Lung (tissue), 11 donors: ENCODE measurements at regions not wholly inside any gene's neighbourhood (a gene's known extent, or its start where the extent isn't known, plus 50 kb on each side); places are given as distances from the start of the nearest gene placed in this dataset.

Experiments
- ATAC-seq: fragments of 200-7000 bp; cut with Tn5 transposase; one replicate; pipeline ENCODE4 v1.9.1; 2020; ENCODE audit warnings: moderate number of reproducible peaks; ENCODE audit not compliant: insufficient read depth, low FRiP score
- DNase-seq, 3 donors: peaks; one replicate each; pipeline ENCODE4 v3.0.0-alpha.2; 2013 to 2017
- H3K27ac ChIP-seq, 2 donors: one replicate each; pipeline ENCODE4 v1.5.1; 2013; ENCODE audit warnings: mild to moderate bottlenecking in 2 of 2, moderate library complexity in 2 of 2, control low read depth in 1 of 2, inconsistent platforms in 1 of 2, low read depth in 1 of 2, low read length in 1 of 2
- H3K27me3 ChIP-seq, 3 donors: one replicate each; pipeline ENCODE4 v1.5.1; 2013; ENCODE audit warnings: low read length in 2 of 3; ENCODE audit not compliant: control insufficient read depth in 3 of 3, insufficient read depth in 3 of 3
- H3K36me3 ChIP-seq, 4 donors: one replicate each; pipeline ENCODE4 v1.5.1; 2013; ENCODE audit warnings: low read length in 4 of 4, mild to moderate bottlenecking in 1 of 4, moderate library complexity in 1 of 4; ENCODE audit not compliant: control insufficient read depth in 4 of 4, insufficient read depth in 4 of 4
- H3K4me1 ChIP-seq, 5 donors: one replicate each; pipeline ENCODE4 v1.5.1; 2013; ENCODE audit warnings: low read length in 5 of 5, mild to moderate bottlenecking in 2 of 5, moderate library complexity in 1 of 5; ENCODE audit not compliant: control insufficient read depth in 5 of 5, insufficient read depth in 5 of 5
- H3K4me3 ChIP-seq: one replicate; pipeline ENCODE4 v1.5.1; 2013; ENCODE audit warnings: mild to moderate bottlenecking, control low read depth, moderate library complexity
- H3K9ac ChIP-seq, 2 donors: one replicate each; pipeline ENCODE4 v1.5.1; 2013; ENCODE audit warnings: low read length in 2 of 2, control low read depth in 1 of 2; ENCODE audit not compliant: insufficient read depth in 1 of 2
- H3K9me3 ChIP-seq, 4 donors: one replicate each; pipeline ENCODE4 v1.5.1; 2013; ENCODE audit warnings: low read length in 3 of 4, mild to moderate bottlenecking in 1 of 4, moderate library complexity in 1 of 4; ENCODE audit not compliant: control insufficient read depth in 4 of 4, insufficient read depth in 3 of 4
- WGBS, 2 donors: extraction: QIAGEN DNeasy Blood & Tissue Kit; methylation state at CpG; one replicate each; pipeline ENCODE4 v1.1.7; 2013; 5-methylcytosine and 5-hydroxymethylcytosine counted together
- TF ChIP-seq, protein P1 (sequence below): IDR thresholded peaks from 2 replicates; pipeline ENCODE4 v1.5.1; 2012; ENCODE audit warnings: mild to moderate bottlenecking; ENCODE audit errors: control extremely low read depth, extremely low read depth
- donor health status: control.
- donor health status: control.
- donor health status: Bipolar disorder and iron deficiency.
- donor health status: healthy.
- donor health status: DM: yes; HTN: yes; CAD: no.

DNA sequence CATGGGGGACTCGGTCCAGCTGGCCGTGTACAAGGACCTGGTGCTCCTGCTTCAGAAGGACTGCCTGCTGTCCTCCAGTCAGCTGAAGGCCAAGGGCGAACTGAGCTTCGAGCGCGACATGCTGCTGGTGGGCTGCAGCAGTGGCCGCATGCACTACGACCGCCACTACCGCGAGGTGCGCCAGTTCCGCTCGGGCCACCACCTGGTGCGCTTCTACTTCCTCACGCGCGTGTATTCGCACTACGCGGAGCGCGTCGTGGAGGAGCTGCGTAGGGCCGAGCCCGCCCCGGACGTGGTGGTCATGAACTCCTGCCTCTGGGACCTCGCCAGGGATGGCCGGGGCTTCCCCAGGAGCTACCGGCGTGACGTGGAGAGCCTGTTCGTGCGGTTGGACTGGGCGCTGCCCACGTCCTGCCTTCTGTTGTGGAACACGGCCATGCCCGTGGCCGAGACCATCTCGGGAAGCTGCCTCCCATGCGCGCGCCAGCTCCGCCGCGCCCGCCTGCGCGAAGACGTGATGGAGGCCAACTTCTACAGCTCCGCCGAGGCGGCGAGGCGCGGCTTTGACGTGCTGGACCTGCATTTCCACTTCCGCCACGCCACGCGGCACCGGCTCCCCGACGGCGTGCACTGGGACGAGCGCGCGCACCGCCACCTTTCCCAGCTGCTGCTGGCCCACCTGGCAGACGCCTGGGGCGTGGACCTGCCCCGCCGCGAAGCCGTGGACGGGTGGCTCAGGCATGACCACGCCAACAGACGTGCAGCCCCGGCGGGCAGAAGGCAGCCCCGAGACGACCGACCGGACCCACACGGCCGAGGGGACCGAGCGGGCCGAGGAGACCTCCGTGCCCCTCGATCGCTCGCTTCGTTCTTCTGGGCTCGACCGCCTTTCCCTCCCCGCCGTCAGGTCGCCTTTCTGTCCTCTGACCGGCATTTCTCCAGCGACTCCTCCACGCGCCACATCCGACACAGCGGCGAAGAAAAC, 293.9 kb upstream of the ERBB4 start:
- Histone ChIP-seq H3K9me3 (peaks cover 0 to 20% (median 0%) of the 10 kb centered on the region in 4 donors), H3K27me3 (no peaks in the 10 kb centered on the region), H3K9ac (no peak overlapping the region), H3K4me3 (no peak overlapping the region), H3K36me3 (no peaks in the 10 kb centered on the region), H3K27ac (no peak overlapping the region), H3K4me1 (no peaks in the 10 kb centered on the region)
- no peak for ATAC-seq
- 81 to 82% methylated on average over 99 to 109 of the region's 109 CpGs for WGBS, 2 donors
- DNase-seq = no peak
- TF ChIP-seq, protein P1, sequence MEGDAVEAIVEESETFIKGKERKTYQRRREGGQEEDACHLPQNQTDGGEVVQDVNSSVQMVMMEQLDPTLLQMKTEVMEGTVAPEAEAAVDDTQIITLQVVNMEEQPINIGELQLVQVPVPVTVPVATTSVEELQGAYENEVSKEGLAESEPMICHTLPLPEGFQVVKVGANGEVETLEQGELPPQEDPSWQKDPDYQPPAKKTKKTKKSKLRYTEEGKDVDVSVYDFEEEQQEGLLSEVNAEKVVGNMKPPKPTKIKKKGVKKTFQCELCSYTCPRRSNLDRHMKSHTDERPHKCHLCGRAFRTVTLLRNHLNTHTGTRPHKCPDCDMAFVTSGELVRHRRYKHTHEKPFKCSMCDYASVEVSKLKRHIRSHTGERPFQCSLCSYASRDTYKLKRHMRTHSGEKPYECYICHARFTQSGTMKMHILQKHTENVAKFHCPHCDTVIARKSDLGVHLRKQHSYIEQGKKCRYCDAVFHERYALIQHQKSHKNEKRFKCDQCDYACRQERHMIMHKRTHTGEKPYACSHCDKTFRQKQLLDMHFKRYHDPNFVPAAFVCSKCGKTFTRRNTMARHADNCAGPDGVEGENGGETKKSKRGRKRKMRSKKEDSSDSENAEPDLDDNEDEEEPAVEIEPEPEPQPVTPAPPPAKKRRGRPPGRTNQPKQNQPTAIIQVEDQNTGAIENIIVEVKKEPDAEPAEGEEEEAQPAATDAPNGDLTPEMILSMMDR = no peak

DNA sequence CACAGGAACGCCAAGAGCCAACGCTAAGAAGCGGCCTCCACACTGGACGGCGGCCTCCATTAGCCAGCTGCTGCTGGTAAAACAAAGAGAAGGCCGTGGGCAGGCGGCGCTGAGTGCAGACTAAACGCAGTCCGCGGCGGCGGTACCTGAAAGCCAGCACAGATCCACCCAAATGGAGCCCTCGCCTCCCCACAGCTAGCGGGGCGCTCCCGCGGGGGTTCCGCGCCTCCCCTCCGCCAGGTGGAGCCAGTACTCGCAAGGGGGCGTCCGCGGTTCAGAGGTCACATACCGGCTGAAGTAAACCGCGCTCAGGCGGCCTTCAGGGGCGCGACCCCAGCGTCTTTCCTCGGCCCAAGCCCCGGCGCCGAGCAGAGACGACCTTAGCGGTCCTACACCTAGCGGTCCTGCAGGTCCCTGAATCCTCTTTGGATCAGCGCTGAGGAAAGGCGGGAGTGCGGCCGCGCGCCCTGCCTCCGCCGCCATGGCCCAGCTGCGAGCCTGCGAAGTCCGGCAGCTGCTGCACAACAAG, 293.1 kb upstream of the ERBB4 start:
- Histone ChIP-seq H3K9me3 (peaks cover 0 to 20% (median 0%) of the 10 kb centered on the region in 4 donors), H3K36me3 (no peaks in the 10 kb centered on the region), H3K4me3 (no peak overlapping the region), H3K9ac (no peak overlapping the region), H3K4me1 (no peaks in the 10 kb centered on the region), H3K27ac (no peak overlapping the region), H3K27me3 (no peaks in the 10 kb centered on the region)
- WGBS, 2 donors = 88% methylated on average over 50 of the region's 50 CpGs
- TF ChIP-seq, protein P1 = no peak
- no peak for DNase-seq
- ATAC-seq = no peak

DNA sequence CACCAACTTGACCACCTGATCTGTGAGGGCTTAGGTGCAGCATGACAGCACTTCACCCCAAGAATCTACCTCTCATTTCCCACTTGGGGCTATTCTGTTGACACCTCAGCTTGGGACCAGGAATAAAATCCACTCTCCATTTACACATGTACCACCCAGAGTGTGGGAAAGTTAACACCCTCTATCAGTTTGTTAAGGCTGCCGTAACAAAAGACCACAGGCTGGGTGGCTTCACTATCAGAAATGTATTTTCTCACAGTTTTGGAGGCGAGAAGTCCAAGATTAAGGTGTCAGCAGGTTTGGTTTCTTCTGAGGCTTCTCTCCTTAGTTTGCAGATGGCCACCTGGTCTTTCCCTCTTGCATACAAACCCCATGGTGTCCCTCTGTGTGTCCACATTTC, 277.7 kb upstream of the ERBB4 start:
- Histone ChIP-seq H3K9me3 (no peaks in the 10 kb centered on the region), H3K27ac (no peak overlapping the region), H3K4me1 (no peaks in the 10 kb centered on the region), H3K9ac (no peak overlapping the region), H3K4me3 (no peak overlapping the region), H3K27me3 (no peaks in the 10 kb centered on the region), H3K36me3 (no peaks in the 10 kb centered on the region)
- WGBS, 2 donors = 81 to 85% methylated on average over 2 of the region's 2 CpGs
- no peak for ATAC-seq
- no peak for DNase-seq
- TF ChIP-seq, protein P1 = no peak
